Sigmoid colon (tissue), 4 donors: ENCODE measurements at regions not wholly inside any gene's neighbourhood (a gene's known extent, or its start where the extent isn't known, plus 50 kb on each side); places are given as distances from the start of the nearest gene placed in this dataset.

Experiments
- EP300 ChIP-seq, 4 donors: sonication (generic); formaldehyde crosslinking; IDR thresholded peaks; one replicate each; pipeline ENCODE4 v1.6.1; 2017; ENCODE audit warnings: antibody characterized with exemption in 4 of 4
- POLR2A ChIP-seq, 2 donors: fragments of 450-650 bp; IDR thresholded peaks; one replicate each; pipeline ENCODE4 v1.6.1; 2016; ENCODE audit warnings: antibody characterized with exemption in 2 of 2, mild to moderate bottlenecking in 2 of 2, moderate library complexity in 2 of 2
- POLR2AphosphoS5 ChIP-seq, 4 donors: sonication (generic); formaldehyde crosslinking; IDR thresholded peaks; one replicate each; pipeline ENCODE4 v1.6.1; 2017; ENCODE audit warnings: antibody characterized with exemption in 4 of 4
- TF ChIP-seq, protein P1 (sequence below), 4 experiments: fragments of 450-650 bp in 3 of 4; fragments of 200-600 bp in 1 of 4; IDR thresholded peaks; one replicate each; pipeline ENCODE4 v1.5.1; 2016 to 2019; ENCODE audit warnings: antibody characterized with exemption in 4 of 4, mild to moderate bottlenecking in 3 of 4, moderate library complexity in 2 of 4

DNA sequence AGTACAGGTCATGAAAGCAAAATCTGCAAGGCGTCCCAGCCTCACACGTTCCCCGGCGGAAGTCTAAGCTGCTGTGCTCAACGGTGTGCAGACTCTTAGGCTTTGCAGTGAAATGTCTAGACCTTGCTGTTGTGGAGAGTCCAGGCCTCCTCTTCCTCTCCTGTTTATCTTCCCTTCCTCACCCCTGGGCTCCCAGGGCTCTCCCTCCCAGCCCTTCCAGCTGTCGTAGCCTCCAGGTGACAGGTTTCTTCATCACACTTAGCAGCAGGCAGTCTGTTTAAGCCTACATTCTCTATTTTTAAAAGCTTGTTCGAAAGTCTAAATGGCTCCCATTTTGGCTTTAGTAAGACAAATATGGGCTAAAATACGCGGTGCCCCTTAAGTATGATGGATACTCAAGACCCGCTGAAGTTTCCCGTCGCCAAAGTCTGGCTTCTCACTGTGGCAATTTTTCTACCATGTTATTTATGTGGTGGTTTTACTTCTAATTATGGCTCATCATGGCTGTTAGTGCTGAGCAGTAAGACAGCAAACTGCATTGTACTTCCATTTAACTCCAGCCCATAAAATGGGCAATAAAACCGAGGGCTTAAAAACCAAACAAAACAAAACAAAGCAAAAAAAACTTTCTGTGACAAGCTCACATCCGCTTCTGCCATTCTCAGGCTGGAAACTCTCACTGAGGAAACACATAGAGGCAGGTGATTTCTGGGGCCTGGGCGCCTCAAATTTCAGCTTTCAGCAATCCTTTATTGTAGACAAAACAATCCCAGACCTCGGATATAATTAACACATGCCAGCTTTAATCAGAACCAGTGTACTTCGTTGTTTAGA is 243.2 kb downstream of the SNX10 start:
- TF ChIP-seq, protein P1, sequence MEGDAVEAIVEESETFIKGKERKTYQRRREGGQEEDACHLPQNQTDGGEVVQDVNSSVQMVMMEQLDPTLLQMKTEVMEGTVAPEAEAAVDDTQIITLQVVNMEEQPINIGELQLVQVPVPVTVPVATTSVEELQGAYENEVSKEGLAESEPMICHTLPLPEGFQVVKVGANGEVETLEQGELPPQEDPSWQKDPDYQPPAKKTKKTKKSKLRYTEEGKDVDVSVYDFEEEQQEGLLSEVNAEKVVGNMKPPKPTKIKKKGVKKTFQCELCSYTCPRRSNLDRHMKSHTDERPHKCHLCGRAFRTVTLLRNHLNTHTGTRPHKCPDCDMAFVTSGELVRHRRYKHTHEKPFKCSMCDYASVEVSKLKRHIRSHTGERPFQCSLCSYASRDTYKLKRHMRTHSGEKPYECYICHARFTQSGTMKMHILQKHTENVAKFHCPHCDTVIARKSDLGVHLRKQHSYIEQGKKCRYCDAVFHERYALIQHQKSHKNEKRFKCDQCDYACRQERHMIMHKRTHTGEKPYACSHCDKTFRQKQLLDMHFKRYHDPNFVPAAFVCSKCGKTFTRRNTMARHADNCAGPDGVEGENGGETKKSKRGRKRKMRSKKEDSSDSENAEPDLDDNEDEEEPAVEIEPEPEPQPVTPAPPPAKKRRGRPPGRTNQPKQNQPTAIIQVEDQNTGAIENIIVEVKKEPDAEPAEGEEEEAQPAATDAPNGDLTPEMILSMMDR (IDR thresholded peaks at IDR 0.05) = no peak
- TF ChIP-seq EP300 (IDR thresholded peaks at IDR 0.05) (no peak), POLR2AphosphoS5 (IDR thresholded peaks at IDR 0.05) (no peak), POLR2A (IDR thresholded peaks at IDR 0.05) (no peak)
